ENCODE measurements at regions not wholly inside any gene's neighbourhood (a gene's known extent, or its start where the extent isn't known, plus 50 kb on each side); places are given as distances from the start of the nearest gene placed in this dataset.

DNA sequence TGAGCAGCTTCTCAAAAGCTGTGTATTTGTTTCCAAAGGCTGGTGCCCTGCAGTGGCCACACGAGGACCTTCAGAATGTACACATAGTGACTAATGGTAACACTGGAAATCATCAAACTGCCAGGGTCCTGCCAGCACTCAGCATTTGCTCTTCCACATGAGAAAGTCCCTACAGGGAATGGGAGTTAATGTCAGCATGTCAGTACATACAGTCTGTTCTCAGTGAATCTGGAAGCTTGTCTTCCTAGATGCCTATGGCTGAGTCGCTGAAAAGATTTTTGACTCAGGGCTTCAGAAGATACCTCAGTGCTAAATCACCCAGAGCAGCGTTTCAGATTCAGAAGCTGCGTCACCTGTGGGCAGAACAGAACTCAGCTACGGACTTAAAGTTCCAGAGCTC, 108.2 kb downstream of the CDC7 start:
- H3K27ac Mint-ChIP-seq, result no peak overlapping the region
- H3K4me1 Mint-ChIP-seq, result no peaks in the 10 kb centered on the region
- no peak overlapping the region for H3K4me2 ChIP-seq (replicated peaks; ENCODE audit: low read depth, low read length, poor library complexity, severe bottlenecking)
- no peak overlapping the region for H2AFZ ChIP-seq (ENCODE audit: insufficient read depth, low read depth, low read length, poor library complexity, severe bottlenecking)
- no peak overlapping the region for H3K4me3 Mint-ChIP-seq
- H3K9me3 ChIP-seq (ENCODE audit: control extremely low read depth in 1 of 3, control insufficient read depth in 2 of 3, insufficient read depth in 1 of 3, low read length in 2 of 3), result no peaks in the 10 kb centered on the region
- no peak overlapping the region for H3K4me3 ChIP-seq (ENCODE audit: control extremely low read depth in 1 of 5, extremely low read depth in 1 of 5, insufficient read depth in 1 of 5, low read depth in 2 of 5, low read length in 4 of 5)
- POLR2A ChIA-PET, result no interaction called here
- no peaks in the 10 kb centered on the region for H3K4me1 ChIP-seq (ENCODE audit: control insufficient read depth in 2 of 2, insufficient read depth in 2 of 2, low read length in 2 of 2)
- no peaks in the 10 kb centered on the region for H3K36me3 ChIP-seq (replicated peaks in 1 of 2; ENCODE audit: control extremely low read depth in 1 of 2, control insufficient read depth in 1 of 2, extremely low read depth in 1 of 2, insufficient read depth in 2 of 2, low read length in 1 of 2)
- intact Hi-C loops (cut with micrococcal nuclease), result no loop called here
- no peak for ATAC-seq (ENCODE audit: low read depth)
- H3K9me3 Mint-ChIP-seq (ENCODE audit: insufficient read depth), result no peaks in the 10 kb centered on the region
- DNase-seq, result no peak
- H3K27me3 Mint-ChIP-seq, result no peaks in the 10 kb centered on the region
- WGBS (ENCODE audit: insufficient coverage), result 88% methylated on average over 5 of the region's 5 CpGs
- no peak for TF ChIP-seq EZH2 (IDR thresholded peaks at IDR 0.05; ENCODE audit: borderline replicate concordance, insufficient read depth, low read depth, low read length, poor library complexity, severe bottlenecking)
- TF ChIP-seq, protein P1, sequence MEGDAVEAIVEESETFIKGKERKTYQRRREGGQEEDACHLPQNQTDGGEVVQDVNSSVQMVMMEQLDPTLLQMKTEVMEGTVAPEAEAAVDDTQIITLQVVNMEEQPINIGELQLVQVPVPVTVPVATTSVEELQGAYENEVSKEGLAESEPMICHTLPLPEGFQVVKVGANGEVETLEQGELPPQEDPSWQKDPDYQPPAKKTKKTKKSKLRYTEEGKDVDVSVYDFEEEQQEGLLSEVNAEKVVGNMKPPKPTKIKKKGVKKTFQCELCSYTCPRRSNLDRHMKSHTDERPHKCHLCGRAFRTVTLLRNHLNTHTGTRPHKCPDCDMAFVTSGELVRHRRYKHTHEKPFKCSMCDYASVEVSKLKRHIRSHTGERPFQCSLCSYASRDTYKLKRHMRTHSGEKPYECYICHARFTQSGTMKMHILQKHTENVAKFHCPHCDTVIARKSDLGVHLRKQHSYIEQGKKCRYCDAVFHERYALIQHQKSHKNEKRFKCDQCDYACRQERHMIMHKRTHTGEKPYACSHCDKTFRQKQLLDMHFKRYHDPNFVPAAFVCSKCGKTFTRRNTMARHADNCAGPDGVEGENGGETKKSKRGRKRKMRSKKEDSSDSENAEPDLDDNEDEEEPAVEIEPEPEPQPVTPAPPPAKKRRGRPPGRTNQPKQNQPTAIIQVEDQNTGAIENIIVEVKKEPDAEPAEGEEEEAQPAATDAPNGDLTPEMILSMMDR (IDR thresholded peaks at IDR 0.05), result no peak
- H4K20me1 ChIP-seq (ENCODE audit: control insufficient read depth, insufficient read depth, low read length, poor library complexity, severe bottlenecking), result no peaks in the 10 kb centered on the region
- H3K27me3 ChIP-seq (replicated peaks in 1 of 4; ENCODE audit: control extremely low read depth in 1 of 4, control insufficient read depth in 3 of 4, insufficient read depth in 4 of 4, low read length in 3 of 4), result no peaks in the 10 kb centered on the region
- CTCF ChIA-PET, result no interaction called here
- H3K79me2 ChIP-seq (ENCODE audit: control insufficient read depth, insufficient read depth, low read length), result no peaks in the 10 kb centered on the region
- no peak overlapping the region for H3K27ac ChIP-seq (ENCODE audit: low read length in 2 of 2)
- no peak overlapping the region for H3K9ac ChIP-seq (ENCODE audit: low read length)

- Mint-ChIP-seq H3K4me1 (no peaks in the 10 kb centered on the region), H3K9me3 (ENCODE audit: insufficient read depth) (no peaks in the 10 kb centered on the region), H3K27me3 (no peaks in the 10 kb centered on the region), H3K4me3 (no peak overlapping the region), H3K27ac (no peak overlapping the region)
- Histone ChIP-seq H3K36me3 (replicated peaks in 1 of 2; ENCODE audit: control extremely low read depth in 1 of 2, control insufficient read depth in 1 of 2, extremely low read depth in 1 of 2, insufficient read depth in 2 of 2, low read length in 1 of 2) (no peaks in the 10 kb centered on the region), H3K27me3 (replicated peaks in 1 of 4; ENCODE audit: control extremely low read depth in 1 of 4, control insufficient read depth in 3 of 4, insufficient read depth in 4 of 4, low read length in 3 of 4) (no peaks in the 10 kb centered on the region), H3K4me2 (replicated peaks; ENCODE audit: low read depth, low read length, poor library complexity, severe bottlenecking) (no peak overlapping the region), H3K4me3 (ENCODE audit: control extremely low read depth in 1 of 5, extremely low read depth in 1 of 5, insufficient read depth in 1 of 5, low read depth in 2 of 5, low read length in 4 of 5) (no peak overlapping the region), H3K27ac (ENCODE audit: low read length in 2 of 2) (no peak overlapping the region), H4K20me1 (ENCODE audit: control insufficient read depth, insufficient read depth, low read length, poor library complexity, severe bottlenecking) (no peaks in the 10 kb centered on the region), H3K9me3 (ENCODE audit: control extremely low read depth in 1 of 3, control insufficient read depth in 2 of 3, insufficient read depth in 1 of 3, low read length in 2 of 3) (no peaks in the 10 kb centered on the region), H3K9ac (ENCODE audit: low read length) (no peak overlapping the region), H2AFZ (ENCODE audit: insufficient read depth, low read depth, low read length, poor library complexity, severe bottlenecking) (no peak overlapping the region), H3K79me2 (ENCODE audit: control insufficient read depth, insufficient read depth, low read length) (no peaks in the 10 kb centered on the region), H3K4me1 (ENCODE audit: control insufficient read depth in 2 of 2, insufficient read depth in 2 of 2, low read length in 2 of 2) (no peaks in the 10 kb centered on the region)
- POLR2A ChIA-PET, result no interaction called here
- intact Hi-C loops (cut with micrococcal nuclease), result no loop called here
- 90% methylated on average over 5 of the region's 5 CpGs for WGBS (ENCODE audit: insufficient coverage)
- CTCF ChIA-PET, result no interaction called here
- DNase-seq (no peak), ATAC-seq (ENCODE audit: low read depth) (no peak)
- TF ChIP-seq, protein P1 (IDR thresholded peaks at IDR 0.05), result no peak
- no peak for TF ChIP-seq EZH2 (IDR thresholded peaks at IDR 0.05; ENCODE audit: borderline replicate concordance, insufficient read depth, low read depth, low read length, poor library complexity, severe bottlenecking)
Measured at GRCh38 chr1:91609551-91609950, 108.9 kb downstream of the CDC7 start.
